Karpas-422 (cell line): ENCODE measurements at regions not wholly inside any gene's neighbourhood (a gene's known extent, or its start where the extent isn't known, plus 50 kb on each side); places are given as distances from the start of the nearest gene placed in this dataset.

Experiments
- DNase-seq: peaks from one replicate; pipeline ENCODE4 v3.0.0-alpha.2; 2015
- H2AFZ ChIP-seq: fragments of 200-600 bp; sonication (generic); 2 replicates; pipeline ENCODE4 v1.6.1; 2014; ENCODE audit warnings: antibody characterized with exemption, low read length, mixed read lengths
- H3K27ac ChIP-seq: fragments of 200-600 bp; sonication (generic); 2 replicates; pipeline ENCODE4 v1.5.1; 2014; ENCODE audit warnings: mild to moderate bottlenecking, low read length, moderate library complexity
- H3K27me3 ChIP-seq: fragments of 200-600 bp; sonication (generic); 2 replicates; pipeline ENCODE4 v1.6.1; 2014; ENCODE audit warnings: low read length, mixed read lengths
- H3K36me3 ChIP-seq: fragments of 200-600 bp; sonication (generic); 2 replicates; pipeline ENCODE4 v1.6.1; 2014; ENCODE audit warnings: low read length, mixed read lengths; ENCODE audit not compliant: insufficient read depth
- H3K4me1 ChIP-seq: fragments of 200-600 bp; sonication (generic); 2 replicates; pipeline ENCODE4 v1.6.1; 2014; ENCODE audit warnings: mild to moderate bottlenecking, low read length, mixed read lengths
- H3K4me2 ChIP-seq: fragments of 200-600 bp; sonication (generic); 2 replicates; pipeline ENCODE4 v1.6.1; 2014; ENCODE audit warnings: low read length, low read depth, mild to moderate bottlenecking; ENCODE audit not compliant: poor library complexity, severe bottlenecking
- H3K4me3 ChIP-seq: fragments of 200-600 bp; sonication (generic); 2 replicates; pipeline ENCODE4 v1.5.1; 2014; ENCODE audit warnings: mild to moderate bottlenecking, antibody characterized with exemption, low read length, mixed read lengths
- H3K79me2 ChIP-seq: fragments of 200-600 bp; sonication (generic); 2 replicates; pipeline ENCODE4 v1.6.1; 2014; ENCODE audit warnings: mild to moderate bottlenecking, low read length, mixed read lengths
- H3K9ac ChIP-seq: fragments of 200-600 bp; sonication (generic); 2 replicates; pipeline ENCODE4 v1.6.0; 2014; ENCODE audit warnings: low read length
- H3K9me2 ChIP-seq: fragments of 200-600 bp; sonication (generic), shearing (Covaris generic); replicated peaks from 2 replicates; pipeline ENCODE4 v1.6.0; 2014; ENCODE audit warnings: mild to moderate bottlenecking, low read length, moderate library complexity; ENCODE audit not compliant: insufficient read depth
- H3K9me3 ChIP-seq: fragments of 300-700, 200-600 bp; sonication (generic); 2 replicates; pipeline ENCODE4 v1.6.1; 2014; ENCODE audit warnings: low read length, mixed read lengths
- H4K20me1 ChIP-seq: fragments of 200-600 bp; sonication (generic); 2 replicates; pipeline ENCODE4 v1.6.1; 2014; ENCODE audit warnings: mild to moderate bottlenecking, antibody characterized with exemption, low read length, low read depth; ENCODE audit not compliant: insufficient read depth

DNA sequence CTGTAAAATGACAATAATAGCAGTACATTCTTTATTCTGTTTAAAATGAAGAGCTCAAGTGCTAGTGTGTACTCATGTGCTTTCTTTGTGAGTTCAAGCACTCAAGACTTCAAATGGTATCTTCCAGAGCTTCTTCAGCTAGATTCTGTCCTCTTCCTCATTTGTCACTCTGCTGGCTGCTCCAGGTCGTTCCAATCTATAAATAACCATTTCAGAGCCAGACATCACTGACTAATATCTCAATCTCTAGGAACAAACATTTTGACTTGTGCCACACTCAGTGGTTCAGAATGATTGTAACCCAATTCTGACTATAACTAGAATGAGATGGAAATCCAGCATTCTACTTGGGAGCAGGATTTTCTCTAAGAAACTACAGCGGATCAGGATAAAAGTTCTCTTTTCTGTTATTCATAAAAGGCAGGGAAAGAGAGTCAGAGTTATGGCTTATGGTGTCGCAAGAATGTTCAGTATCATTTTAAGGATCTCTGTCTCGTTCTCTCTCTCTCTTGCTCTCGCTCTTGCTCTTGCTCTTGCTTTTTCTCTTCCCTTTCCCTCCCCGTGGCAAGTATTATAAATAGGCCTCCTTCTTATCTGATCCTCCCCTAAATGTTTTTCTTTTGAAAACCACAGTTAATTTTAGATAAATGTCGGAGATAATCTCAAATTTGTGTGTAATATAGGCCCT, 116.3 kb upstream of the MAF start:
- no peaks in the 10 kb centered on the region for H3K4me1 ChIP-seq
- H3K9me3 ChIP-seq: no peaks in the 10 kb centered on the region
- H3K36me3 ChIP-seq: no peaks in the 10 kb centered on the region
- no peak overlapping the region for H3K4me2 ChIP-seq
- no peaks in the 10 kb centered on the region for H3K9me2 ChIP-seq
- H3K4me3 ChIP-seq: no peak overlapping the region
- no peaks in the 10 kb centered on the region for H3K79me2 ChIP-seq
- no peak overlapping the region for H3K9ac ChIP-seq
- DNase-seq: no peak
- H4K20me1 ChIP-seq: no peaks in the 10 kb centered on the region
- H3K27me3 ChIP-seq: no peaks in the 10 kb centered on the region
- H3K27ac ChIP-seq: no peak overlapping the region
- no peak overlapping the region for H2AFZ ChIP-seq

DNA sequence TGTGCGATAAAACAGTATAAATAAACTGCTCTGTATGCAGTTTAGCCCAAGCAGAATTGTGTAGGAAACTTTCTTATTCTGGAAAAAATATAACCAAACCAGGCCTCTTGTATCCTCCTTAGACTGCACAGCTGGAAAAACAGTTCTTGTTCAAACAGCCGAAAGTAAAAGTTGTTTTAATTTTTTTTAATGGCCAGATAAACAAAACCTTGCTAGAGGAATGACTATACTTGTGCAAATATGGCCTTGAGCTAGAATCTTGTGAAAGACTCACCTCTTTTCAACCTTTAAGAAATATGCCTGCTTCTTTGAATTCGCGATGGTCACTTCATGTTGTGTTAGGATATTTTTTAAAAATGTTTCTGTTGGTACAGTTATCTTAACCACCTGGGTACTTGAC, 114.5 kb upstream of the MAF start:
- H3K27me3 ChIP-seq: no peaks in the 10 kb centered on the region
- H4K20me1 ChIP-seq: no peaks in the 10 kb centered on the region
- H3K4me2 ChIP-seq: no peak overlapping the region
- H3K4me1 ChIP-seq: no peaks in the 10 kb centered on the region
- H3K36me3 ChIP-seq: no peaks in the 10 kb centered on the region
- DNase-seq: no peak
- no peaks in the 10 kb centered on the region for H3K9me3 ChIP-seq
- no peaks in the 10 kb centered on the region for H3K9me2 ChIP-seq
- no peak overlapping the region for H3K4me3 ChIP-seq
- H3K79me2 ChIP-seq: no peaks in the 10 kb centered on the region
- no peak overlapping the region for H3K27ac ChIP-seq
- no peak overlapping the region for H2AFZ ChIP-seq
- no peak overlapping the region for H3K9ac ChIP-seq

DNA sequence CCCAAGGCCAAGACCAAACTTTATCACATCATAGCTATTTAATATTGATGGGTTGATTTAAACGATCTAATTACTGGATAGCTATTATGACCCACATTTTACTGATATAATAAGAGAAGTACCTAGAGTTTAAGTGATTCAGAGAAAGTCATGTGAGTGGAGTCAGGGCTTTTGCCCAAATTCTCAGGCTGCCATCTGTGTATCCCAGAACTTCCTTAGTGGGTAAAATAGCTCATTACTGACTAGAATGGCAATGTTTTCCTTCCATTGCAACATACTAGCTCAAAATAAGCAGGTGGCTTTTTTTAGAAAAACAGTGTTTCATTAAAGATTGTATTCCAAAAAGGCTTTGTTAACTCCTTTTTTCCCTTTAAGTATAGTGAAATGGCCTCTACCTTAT, 113.9 kb upstream of the MAF start:
- Histone ChIP-seq H3K9me3 (no peaks in the 10 kb centered on the region), H3K79me2 (no peaks in the 10 kb centered on the region), H3K27ac (no peak overlapping the region), H2AFZ (no peak overlapping the region), H3K4me3 (no peak overlapping the region), H3K4me2 (no peak overlapping the region), H3K9me2 (no peaks in the 10 kb centered on the region), H3K9ac (no peak overlapping the region), H3K36me3 (no peaks in the 10 kb centered on the region), H3K27me3 (no peaks in the 10 kb centered on the region), H4K20me1 (no peaks in the 10 kb centered on the region), H3K4me1 (no peaks in the 10 kb centered on the region)
- no peak for DNase-seq

DNA sequence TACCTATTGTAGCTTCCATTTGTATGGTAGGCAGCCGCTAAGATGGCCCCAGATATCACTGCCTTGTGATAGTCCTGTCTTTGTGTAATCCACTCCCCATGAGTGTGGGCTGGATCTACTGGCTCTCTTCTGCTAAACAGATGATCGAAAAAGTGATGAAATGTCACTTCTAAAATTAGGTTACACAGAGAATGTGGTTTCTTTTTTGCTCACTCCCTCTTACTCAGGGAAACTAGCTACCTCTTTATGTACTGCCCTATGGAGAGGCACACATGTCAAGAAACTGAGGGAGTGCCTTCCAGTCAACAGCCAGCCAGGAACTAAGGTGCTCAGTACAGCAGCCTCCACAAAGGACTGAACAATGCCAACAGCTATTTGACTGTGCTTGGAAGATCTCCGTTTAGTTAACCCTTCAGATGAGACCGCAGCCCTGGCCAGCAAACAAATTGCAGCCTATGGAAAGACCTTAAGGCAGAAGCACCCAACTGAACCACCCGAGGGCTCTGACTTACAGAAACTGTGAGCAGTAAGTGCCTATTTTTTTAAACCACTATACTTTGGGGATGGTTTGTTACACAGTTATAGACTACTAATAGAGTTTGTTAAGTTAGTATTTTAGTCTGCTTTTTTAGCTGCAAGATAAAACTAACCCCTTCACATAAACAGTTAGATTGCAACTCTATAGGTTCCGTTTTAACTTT, 113.2 kb upstream of the MAF start:
- no peaks in the 10 kb centered on the region for H3K79me2 ChIP-seq
- H3K9me2 ChIP-seq: no peaks in the 10 kb centered on the region
- H3K4me1 ChIP-seq: no peaks in the 10 kb centered on the region
- no peak overlapping the region for H3K4me2 ChIP-seq
- no peak overlapping the region for H3K9ac ChIP-seq
- H3K27ac ChIP-seq: no peak overlapping the region
- H3K27me3 ChIP-seq: no peaks in the 10 kb centered on the region
- no peaks in the 10 kb centered on the region for H3K9me3 ChIP-seq
- H3K4me3 ChIP-seq: no peak overlapping the region
- H4K20me1 ChIP-seq: no peaks in the 10 kb centered on the region
- no peak for DNase-seq
- H3K36me3 ChIP-seq: no peaks in the 10 kb centered on the region
- H2AFZ ChIP-seq: no peak overlapping the region

DNA sequence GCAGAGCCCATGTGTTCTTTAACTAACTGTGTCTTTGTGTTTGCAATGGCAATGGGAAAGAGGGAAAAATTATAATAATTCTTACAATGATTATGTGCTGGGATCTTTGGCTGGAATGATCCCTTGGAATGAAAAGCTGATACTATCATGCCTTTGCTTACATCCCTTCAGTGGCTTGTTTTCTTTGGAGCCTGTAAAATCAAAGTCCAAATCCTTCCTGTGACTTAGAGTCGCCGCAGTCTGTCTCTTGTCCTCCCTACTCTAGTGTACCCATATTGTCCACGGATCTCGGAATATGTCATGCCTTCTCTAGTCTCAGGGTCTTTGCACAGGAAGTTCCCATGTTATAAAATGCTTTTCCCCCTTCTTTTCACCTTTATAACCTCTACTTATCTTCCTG, 111.7 kb upstream of the MAF start:
- Histone ChIP-seq H3K36me3 (no peaks in the 10 kb centered on the region), H3K4me3 (no peak overlapping the region), H3K27me3 (no peaks in the 10 kb centered on the region), H3K9me3 (no peaks in the 10 kb centered on the region), H3K4me2 (no peak overlapping the region), H3K79me2 (no peaks in the 10 kb centered on the region), H3K9ac (no peak overlapping the region), H4K20me1 (no peaks in the 10 kb centered on the region), H3K9me2 (no peaks in the 10 kb centered on the region), H3K4me1 (no peaks in the 10 kb centered on the region), H3K27ac (no peak overlapping the region), H2AFZ (no peak overlapping the region)
- no peak for DNase-seq

DNA sequence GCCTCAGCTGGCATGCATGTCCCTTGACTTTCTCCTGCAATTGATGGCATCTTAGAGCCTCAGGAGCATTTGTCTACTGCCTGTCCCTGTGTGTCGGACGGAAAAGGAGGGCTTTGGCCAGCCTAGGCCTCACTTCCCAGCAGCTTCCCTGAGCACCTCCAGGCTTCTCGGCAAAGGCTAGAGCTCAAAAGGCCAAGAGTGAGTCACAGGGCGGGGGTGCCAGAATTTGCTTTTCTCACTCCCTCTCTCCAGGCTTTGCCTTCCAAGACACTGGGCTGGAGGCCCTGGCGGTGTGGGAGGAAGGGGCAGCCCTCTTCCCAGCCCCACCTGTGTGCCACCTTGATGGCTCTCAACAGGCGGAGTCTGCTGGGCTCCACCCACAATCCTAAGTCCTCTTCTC, 107.3 kb upstream of the MAF start:
- H3K27me3 ChIP-seq: no peaks in the 10 kb centered on the region
- no peak overlapping the region for H3K4me3 ChIP-seq
- no peak overlapping the region for H3K27ac ChIP-seq
- no peaks in the 10 kb centered on the region for H3K4me1 ChIP-seq
- H3K4me2 ChIP-seq: no peak overlapping the region
- no peak for DNase-seq
- H3K9me3 ChIP-seq: no peaks in the 10 kb centered on the region
- no peaks in the 10 kb centered on the region for H3K36me3 ChIP-seq
- no peak overlapping the region for H2AFZ ChIP-seq
- no peaks in the 10 kb centered on the region for H4K20me1 ChIP-seq
- no peaks in the 10 kb centered on the region for H3K79me2 ChIP-seq
- H3K9ac ChIP-seq: no peak overlapping the region
- H3K9me2 ChIP-seq: no peaks in the 10 kb centered on the region

DNA sequence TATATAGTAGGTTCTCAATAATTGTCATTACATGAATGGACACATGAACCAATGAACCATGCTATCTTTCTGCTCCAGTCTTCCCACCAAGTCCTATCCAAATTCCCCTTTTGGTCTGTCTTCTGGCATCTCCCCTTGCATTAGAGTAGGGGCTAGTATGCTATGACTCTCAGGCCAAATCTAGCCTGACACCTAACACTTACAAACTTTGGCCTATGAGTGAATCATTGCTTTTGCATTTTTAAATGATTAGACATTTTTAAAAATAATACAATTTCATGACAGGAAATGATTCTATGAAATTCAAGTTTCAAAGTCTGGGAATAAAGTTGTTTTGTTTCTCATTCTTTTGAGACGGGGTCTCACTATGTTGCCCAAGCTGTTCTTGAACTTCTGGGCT, 102.5 kb upstream of the MAF start:
- no peak for DNase-seq
- Histone ChIP-seq H3K4me1 (no peaks in the 10 kb centered on the region), H3K9me2 (no peaks in the 10 kb centered on the region), H3K79me2 (no peaks in the 10 kb centered on the region), H3K4me2 (no peak overlapping the region), H2AFZ (no peak overlapping the region), H3K4me3 (no peak overlapping the region), H4K20me1 (no peaks in the 10 kb centered on the region), H3K27me3 (no peaks in the 10 kb centered on the region), H3K36me3 (no peaks in the 10 kb centered on the region), H3K9me3 (no peaks in the 10 kb centered on the region), H3K9ac (no peak overlapping the region), H3K27ac (no peak overlapping the region)

DNA sequence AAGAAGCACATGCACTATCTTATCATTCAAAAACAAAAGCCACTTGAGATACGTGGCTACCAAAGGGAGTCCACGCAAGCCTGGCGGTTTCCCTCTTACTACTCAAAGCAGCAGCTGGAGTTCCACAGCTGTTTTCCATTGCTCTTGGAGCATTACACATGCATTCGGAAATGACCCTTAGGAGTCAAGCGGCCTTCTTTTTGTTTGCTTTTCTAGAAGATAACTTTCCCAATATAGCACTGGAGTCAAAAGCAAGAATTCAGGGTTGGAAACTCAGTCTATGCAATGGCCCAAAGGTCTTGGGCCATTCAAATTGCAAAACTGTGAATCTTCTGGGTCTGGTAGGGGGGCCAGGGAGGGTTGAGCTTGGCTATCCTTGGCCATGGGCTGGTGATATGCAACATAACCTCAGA, 97.8 kb upstream of the MAF start:
- Histone ChIP-seq H3K79me2 (no peaks in the 10 kb centered on the region), H3K4me1 (no peaks in the 10 kb centered on the region), H2AFZ (no peak overlapping the region), H3K36me3 (no peaks in the 10 kb centered on the region), H3K9ac (no peak overlapping the region), H3K9me3 (peaks cover 7% of the 10 kb centered on the region; the same call in 1 of the 2 replicates), H3K9me2 (no peaks in the 10 kb centered on the region), H3K27ac (no peak overlapping the region), H4K20me1 (no peaks in the 10 kb centered on the region), H3K4me2 (no peak overlapping the region), H3K27me3 (no peaks in the 10 kb centered on the region), H3K4me3 (no peak overlapping the region)
- DNase-seq: no peak
